ENCODE measurements at regions not wholly inside any gene's neighbourhood (a gene's known extent, or its start where the extent isn't known, plus 50 kb on each side); places are given as distances from the start of the nearest gene placed in this dataset.

DNA sequence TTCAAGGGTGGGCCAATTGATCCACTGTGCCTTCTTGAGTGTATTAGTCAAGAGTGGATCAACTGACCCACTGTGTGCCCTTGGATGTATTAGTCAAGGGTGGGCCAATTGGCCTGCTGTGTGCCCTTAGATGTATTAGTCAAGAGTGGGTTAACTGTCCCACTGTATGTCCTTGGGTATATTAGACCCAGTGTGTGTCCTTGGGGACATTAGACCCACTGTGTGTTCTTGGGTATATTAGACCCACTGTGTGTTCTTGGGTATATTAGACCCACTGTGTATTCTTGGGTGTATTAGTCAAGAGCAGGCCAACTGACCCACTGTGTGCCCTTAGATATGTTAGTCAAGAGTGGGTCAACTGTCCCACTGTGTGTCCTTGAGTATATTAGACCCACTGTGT, 601.8 kb downstream of the TYW1 start:
- Histone ChIP-seq H3K9me3 (no peaks in the 10 kb centered on the region), H3K4me3 (no peak overlapping the region), H3K27ac (no peak overlapping the region), H3K27me3 (ENCODE audit: low read depth) (no peaks in the 10 kb centered on the region), H3K36me3 (no peaks in the 10 kb centered on the region), H3K4me1 (no peaks in the 10 kb centered on the region)
- DNase-seq = no peak
- no peak for ATAC-seq
- TF ChIP-seq, protein P1, sequence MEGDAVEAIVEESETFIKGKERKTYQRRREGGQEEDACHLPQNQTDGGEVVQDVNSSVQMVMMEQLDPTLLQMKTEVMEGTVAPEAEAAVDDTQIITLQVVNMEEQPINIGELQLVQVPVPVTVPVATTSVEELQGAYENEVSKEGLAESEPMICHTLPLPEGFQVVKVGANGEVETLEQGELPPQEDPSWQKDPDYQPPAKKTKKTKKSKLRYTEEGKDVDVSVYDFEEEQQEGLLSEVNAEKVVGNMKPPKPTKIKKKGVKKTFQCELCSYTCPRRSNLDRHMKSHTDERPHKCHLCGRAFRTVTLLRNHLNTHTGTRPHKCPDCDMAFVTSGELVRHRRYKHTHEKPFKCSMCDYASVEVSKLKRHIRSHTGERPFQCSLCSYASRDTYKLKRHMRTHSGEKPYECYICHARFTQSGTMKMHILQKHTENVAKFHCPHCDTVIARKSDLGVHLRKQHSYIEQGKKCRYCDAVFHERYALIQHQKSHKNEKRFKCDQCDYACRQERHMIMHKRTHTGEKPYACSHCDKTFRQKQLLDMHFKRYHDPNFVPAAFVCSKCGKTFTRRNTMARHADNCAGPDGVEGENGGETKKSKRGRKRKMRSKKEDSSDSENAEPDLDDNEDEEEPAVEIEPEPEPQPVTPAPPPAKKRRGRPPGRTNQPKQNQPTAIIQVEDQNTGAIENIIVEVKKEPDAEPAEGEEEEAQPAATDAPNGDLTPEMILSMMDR (IDR thresholded peaks at IDR 0.05) = no peak
- intact Hi-C loops (cut with DNase I) = no loop called here

DNA sequence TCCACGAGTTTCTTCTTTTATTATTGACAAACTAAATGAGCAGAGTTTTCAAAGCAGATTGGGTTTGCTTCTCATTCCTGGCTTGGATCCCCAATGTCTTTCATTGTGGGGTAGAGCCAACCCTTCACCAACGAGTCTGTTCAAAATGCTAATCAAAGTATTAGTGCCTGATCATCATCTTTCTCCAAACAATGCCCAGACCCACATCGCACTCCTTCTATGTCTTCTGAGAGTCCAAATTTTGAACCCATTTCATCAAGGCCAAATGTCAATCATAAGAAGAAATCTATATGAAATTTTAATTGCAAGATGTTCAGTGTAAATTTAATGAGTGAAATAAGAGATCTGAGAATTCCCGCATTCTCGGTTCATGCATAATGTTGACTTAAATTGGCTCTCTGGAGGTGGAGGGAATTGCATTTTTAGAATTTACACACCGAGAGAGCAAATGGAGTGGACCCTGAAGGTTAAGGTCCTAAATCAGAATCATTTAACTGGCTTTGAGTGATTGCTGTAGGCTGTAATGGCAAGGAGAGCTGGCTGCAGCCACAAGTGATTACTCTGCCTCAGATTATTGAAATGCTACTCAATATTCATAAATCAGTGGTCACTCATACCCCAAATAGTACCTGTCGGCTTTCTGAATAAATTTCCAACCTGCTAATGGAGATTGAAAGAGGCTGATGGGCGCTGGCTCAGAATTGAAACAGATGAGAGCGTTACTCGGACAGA, 602.9 kb downstream of the TYW1 start:
- TF ChIP-seq, protein P1 (IDR thresholded peaks at IDR 0.05) = no peak
- Histone ChIP-seq H3K9me3 (no peaks in the 10 kb centered on the region), H3K27ac (no peak overlapping the region), H3K27me3 (ENCODE audit: low read depth) (no peaks in the 10 kb centered on the region), H3K4me3 (no peak overlapping the region), H3K4me1 (no peaks in the 10 kb centered on the region), H3K36me3 (no peaks in the 10 kb centered on the region)
- no peak for ATAC-seq
- DNase-seq = no peak
- intact Hi-C loops (cut with DNase I) = no loop called here

DNA sequence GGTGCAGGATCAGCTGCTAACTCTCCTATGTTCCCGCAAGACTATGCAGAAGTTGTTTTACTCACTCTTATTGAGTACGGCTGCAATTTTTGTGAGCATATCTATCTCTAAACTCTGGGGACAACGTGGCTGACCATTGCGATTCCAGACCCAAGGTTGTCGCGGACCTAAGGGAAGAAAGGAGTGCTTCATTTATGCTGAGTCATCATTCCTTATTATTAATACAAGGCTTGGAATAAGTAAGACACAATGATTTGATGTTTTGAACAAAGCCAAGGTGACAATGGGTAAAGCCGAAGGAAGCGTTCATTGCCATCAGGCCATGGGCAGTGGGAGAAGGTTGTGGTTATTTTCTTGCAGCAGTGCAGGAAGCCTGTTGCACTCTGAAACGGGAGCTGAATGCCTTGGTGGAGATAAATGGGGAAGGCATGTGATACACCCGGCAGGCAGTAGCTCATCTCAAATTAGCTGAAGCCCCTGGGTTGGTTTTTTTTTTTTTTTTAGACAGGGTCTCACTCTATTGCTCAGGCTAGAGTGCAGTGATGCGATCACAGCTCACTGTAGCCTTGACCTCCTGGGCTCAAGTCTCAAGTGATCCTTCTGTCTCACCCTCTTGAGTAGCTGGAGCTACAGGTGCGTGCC, 605.7 kb downstream of the TYW1 start:
- intact Hi-C loops (cut with DNase I) = no loop called here
- no peak for DNase-seq
- no peaks in the 10 kb centered on the region for H3K27me3 ChIP-seq (ENCODE audit: low read depth)
- TF ChIP-seq, protein P1 (IDR thresholded peaks at IDR 0.05) = no peak
- ATAC-seq = no peak
- H3K4me1 ChIP-seq = no peaks in the 10 kb centered on the region
- H3K27ac ChIP-seq = no peak overlapping the region
- no peak overlapping the region for H3K4me3 ChIP-seq
- no peaks in the 10 kb centered on the region for H3K36me3 ChIP-seq
- H3K9me3 ChIP-seq = no peaks in the 10 kb centered on the region

DNA sequence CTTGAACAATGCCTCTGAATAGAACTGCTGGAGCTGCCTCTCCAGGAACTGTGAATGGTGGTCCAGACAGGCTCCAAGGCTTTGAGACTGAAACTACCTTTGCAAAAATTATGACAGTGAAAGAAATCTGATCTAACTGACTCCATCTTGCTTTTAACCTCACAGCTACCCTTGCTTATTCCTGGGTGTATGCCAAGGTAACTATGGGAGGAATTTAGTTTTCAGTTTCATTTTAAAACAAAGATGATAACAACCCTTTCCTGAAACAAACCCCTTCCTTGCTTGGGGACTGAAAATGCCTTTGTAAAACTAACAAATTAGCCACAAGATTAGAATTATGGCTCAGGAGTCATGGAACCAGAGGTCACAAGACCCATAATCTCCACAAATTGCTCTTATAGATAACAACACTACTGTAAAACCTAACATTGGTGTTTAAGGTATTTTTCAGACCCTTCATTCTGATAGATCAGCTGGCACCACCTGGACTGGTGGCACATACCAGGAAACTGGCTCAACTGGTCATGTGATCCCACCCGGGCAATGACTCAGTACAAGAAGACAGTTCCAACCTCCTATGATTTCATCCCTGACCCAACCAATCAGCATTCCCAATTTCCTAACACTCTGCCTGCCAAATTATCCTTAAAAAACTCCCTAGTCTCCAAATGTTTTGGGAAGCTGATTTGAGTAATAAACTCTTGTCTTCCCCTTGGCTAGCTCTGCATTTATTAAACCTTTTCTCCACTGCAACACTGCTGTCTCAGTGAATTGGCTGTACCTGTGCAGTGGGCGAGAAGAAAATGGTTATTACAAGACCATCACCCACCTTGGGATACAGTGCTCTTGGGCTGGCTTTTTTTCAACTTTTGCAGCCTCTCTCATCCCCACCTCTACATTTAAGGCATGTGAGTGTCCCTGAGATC, 608.1 kb downstream of the TYW1 start:
- Histone ChIP-seq H3K4me3 (no peak overlapping the region), H3K9me3 (no peaks in the 10 kb centered on the region), H3K27ac (no peak overlapping the region), H3K27me3 (ENCODE audit: low read depth) (no peaks in the 10 kb centered on the region), H3K36me3 (no peaks in the 10 kb centered on the region), H3K4me1 (no peaks in the 10 kb centered on the region)
- ATAC-seq (no peak), DNase-seq (no peak)
- intact Hi-C loops (cut with DNase I) = no loop called here
- TF ChIP-seq, protein P1 (IDR thresholded peaks at IDR 0.05) = no peak

DNA sequence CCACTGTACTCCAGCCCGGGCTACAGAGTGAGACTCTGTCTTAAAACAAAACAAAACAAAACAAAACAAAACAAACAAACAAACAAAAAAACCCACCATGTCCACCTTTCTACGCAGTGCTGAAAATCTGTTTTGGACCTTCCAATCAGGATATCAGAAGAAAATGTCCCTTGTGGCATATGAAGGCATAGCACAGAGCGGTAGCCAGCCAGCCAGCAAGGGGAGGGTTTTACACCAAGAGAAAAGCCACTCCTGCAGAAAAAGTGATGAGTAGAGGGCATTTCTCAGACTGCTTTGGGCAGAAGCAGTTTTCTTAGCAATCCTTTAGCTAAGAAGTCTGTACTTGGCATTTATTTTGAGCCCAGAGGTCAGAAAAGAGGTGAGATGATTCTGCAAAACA, 612.2 kb downstream of the TYW1 start:
- no peaks in the 10 kb centered on the region for H3K36me3 ChIP-seq
- no peak overlapping the region for H3K4me3 ChIP-seq
- ATAC-seq (no peak), DNase-seq (no peak)
- H3K27ac ChIP-seq = no peak overlapping the region
- intact Hi-C loops (cut with DNase I) = no loop called here
- no peaks in the 10 kb centered on the region for H3K4me1 ChIP-seq
- H3K27me3 ChIP-seq (ENCODE audit: low read depth) = no peaks in the 10 kb centered on the region
- TF ChIP-seq, protein P1 (IDR thresholded peaks at IDR 0.05) = no peak
- peaks cover 3% of the 10 kb centered on the region for H3K9me3 ChIP-seq

All from lower lobe of right lung (tissue), 2 donors.